Keratinocyte (primary cell): ENCODE measurements at regions not wholly inside any gene's neighbourhood (a gene's known extent, or its start where the extent isn't known, plus 50 kb on each side); places are given as distances from the start of the nearest gene placed in this dataset.

Source experiments
- DNase-seq: peaks from one replicate; pipeline ENCODE4 v3.0.0-alpha.2; 2011; ENCODE audit warnings: low read depth, missing footprints, low spot score
- FAIRE-seq: peaks from 2 replicates; lab custom pipeline; 2011; peaks lifted over from hg19 to GRCh38; lab: Jason Lieb, UNC
- H2AFZ ChIP-seq: 2 replicates; pipeline ENCODE4 v1.6.0; 2012; ENCODE audit warnings: low read length, control low read depth, inconsistent platforms; ENCODE audit not compliant: control insufficient read depth
- H3K27ac ChIP-seq: 2 replicates; pipeline ENCODE4 v1.5.1; 2011; ENCODE audit warnings: low read length; ENCODE audit not compliant: control insufficient read depth, insufficient read depth
- H3K27me3 ChIP-seq: 3 replicates; pipeline ENCODE4 v1.6.0; 2011; ENCODE audit warnings: low read length; ENCODE audit not compliant: control insufficient read depth, insufficient read depth; ENCODE audit errors: extremely low read depth
- H3K36me3 ChIP-seq, 2 experiments: 2 replicates in 1 of 2; 3 replicates in 1 of 2; pipeline ENCODE4 v1.5.1; 2011; ENCODE audit warnings: low read length in 2 of 2, mild to moderate bottlenecking in 1 of 2; ENCODE audit not compliant: control insufficient read depth in 2 of 2, insufficient read depth in 2 of 2; ENCODE audit errors: extremely low read depth in 1 of 2
- H3K4me1 ChIP-seq: 3 replicates; pipeline ENCODE4 v1.5.1; 2011; ENCODE audit warnings: low read length; ENCODE audit not compliant: control insufficient read depth, insufficient read depth; ENCODE audit errors: extremely low read depth
- H3K4me2 ChIP-seq: 3 replicates; pipeline ENCODE4 v1.6.0; 2011; ENCODE audit warnings: low read depth, low read length; ENCODE audit not compliant: control insufficient read depth, insufficient read depth; ENCODE audit errors: extremely low read depth
- H3K4me3 ChIP-seq, 3 experiments: fragments of 200-600 bp in 1 of 3; sonication (generic) in 1 of 3; 2 replicates in 2 of 3; 3 replicates in 1 of 3; pipeline ENCODE4 v1.5.1; 2011 to 2016; ENCODE audit warnings: low read length in 3 of 3, mild to moderate bottlenecking in 3 of 3, control low read depth in 2 of 3, inconsistent platforms in 1 of 3, low read depth in 1 of 3, mixed read lengths in 1 of 3, mixed run types in 1 of 3, moderate library complexity in 1 of 3; ENCODE audit not compliant: control insufficient read depth in 2 of 3, insufficient read depth in 2 of 3; ENCODE audit errors: extremely low read depth in 1 of 3
- H3K79me2 ChIP-seq: 2 replicates; pipeline ENCODE4 v1.6.0; 2012; ENCODE audit warnings: low read length; ENCODE audit not compliant: control insufficient read depth, insufficient read depth
- H3K9ac ChIP-seq: 3 replicates; pipeline ENCODE4 v1.6.0; 2011; ENCODE audit warnings: low read length; ENCODE audit not compliant: control insufficient read depth, insufficient read depth; ENCODE audit errors: extremely low read depth
- H3K9me1 ChIP-seq: 3 replicates; pipeline ENCODE4 v1.6.0; 2011; ENCODE audit warnings: low read length; ENCODE audit not compliant: control insufficient read depth, insufficient read depth; ENCODE audit errors: extremely low read depth
- H3K9me3 ChIP-seq: 2 replicates; pipeline ENCODE4 v1.5.1; 2012; ENCODE audit warnings: low read depth, low read length; ENCODE audit not compliant: control insufficient read depth
- H4K20me1 ChIP-seq: 3 replicates; pipeline ENCODE4 v1.6.0; 2011; ENCODE audit warnings: low read length; ENCODE audit not compliant: control insufficient read depth, insufficient read depth; ENCODE audit errors: extremely low read depth
- CTCF ChIP-seq, 3 experiments: IDR thresholded peaks in 1 of 3; conservative IDR thresholded peaks in 1 of 3; optimal IDR thresholded peaks in 1 of 3; 2 replicates in 2 of 3; 3 replicates in 1 of 3; pipeline versions ENCODE3 to v1.5.1; 2011; ENCODE audit warnings: low read length in 3 of 3, mild to moderate bottlenecking in 3 of 3, moderate library complexity in 2 of 3, control low read depth in 1 of 3, inconsistent platforms in 1 of 3; ENCODE audit not compliant: insufficient read depth in 2 of 3; ENCODE audit errors: extremely low read depth in 1 of 3
- EZH2 ChIP-seq: IDR thresholded peaks from one replicate; pipeline ENCODE4 v1.6.1; 2012; ENCODE audit warnings: inconsistent platforms, mild to moderate bottlenecking, low read length, moderate library complexity
- dilution Hi-C: fragments of 300-500 bp; cut with MboI; formaldehyde crosslinking; loops from one replicate; pipeline ENCODE4 v1.7.0; 2020; ENCODE audit warnings: low sequenced_read_pairs; ENCODE audit not compliant: extremely low pct_ligation_motif_present

- H3K4me3 ChIP-seq: no peak overlapping the region
- H3K9ac ChIP-seq: no peak overlapping the region
- no peak overlapping the region for H3K4me2 ChIP-seq
- no peak for TF ChIP-seq CTCF (optimal IDR thresholded peaks at IDR 0.05 in 1 of 3, IDR thresholded peaks at IDR 0.05 in 1 of 3, conservative IDR thresholded peaks at IDR 0.05 in 1 of 3; ENCODE audit: extremely low read depth in 1 of 3, insufficient read depth in 2 of 3, low read length in 3 of 3)
- TF ChIP-seq EZH2: no peak
- H3K9me1 ChIP-seq: no peaks in the 10 kb centered on the region
- no peaks in the 10 kb centered on the region for H3K36me3 ChIP-seq
- FAIRE-seq: no peak
- H2AFZ ChIP-seq: no peak overlapping the region
- no peaks in the 10 kb centered on the region for H3K79me2 ChIP-seq
- no peaks in the 10 kb centered on the region for H3K9me3 ChIP-seq
- H3K4me1 ChIP-seq: no peaks in the 10 kb centered on the region
- no peak for DNase-seq
- dilution Hi-C loops: no loop called here
- H3K27ac ChIP-seq: no peak overlapping the region
- no peaks in the 10 kb centered on the region for H3K27me3 ChIP-seq
- no peaks in the 10 kb centered on the region for H4K20me1 ChIP-seq
These were observed 463.1 kb upstream of the FAT3 start for GRCh38 chr11:91761406-91762025.

GRCh38 chr11:91756829-91757480 is 467.7 kb upstream of the FAT3 start:
- Histone ChIP-seq H3K9me1 (no peaks in the 10 kb centered on the region), H3K9ac (no peak overlapping the region), H3K4me2 (no peak overlapping the region), H4K20me1 (no peaks in the 10 kb centered on the region), H3K27ac (no peak overlapping the region), H3K27me3 (no peaks in the 10 kb centered on the region), H2AFZ (no peak overlapping the region), H3K9me3 (no peaks in the 10 kb centered on the region), H3K4me1 (no peaks in the 10 kb centered on the region), H3K4me3 (no peak overlapping the region), H3K36me3 (no peaks in the 10 kb centered on the region), H3K79me2 (no peaks in the 10 kb centered on the region)
- no peak for FAIRE-seq
- TF ChIP-seq EZH2 (no peak), CTCF (optimal IDR thresholded peaks at IDR 0.05 in 1 of 3, IDR thresholded peaks at IDR 0.05 in 1 of 3, conservative IDR thresholded peaks at IDR 0.05 in 1 of 3; ENCODE audit: extremely low read depth in 1 of 3, insufficient read depth in 2 of 3, low read length in 3 of 3) (no peak)
- dilution Hi-C loops: no loop called here
- DNase-seq: no peak
